OCI-LY3 (cell line): ENCODE measurements at regions not wholly inside any gene's neighbourhood (a gene's known extent, or its start where the extent isn't known, plus 50 kb on each side); places are given as distances from the start of the nearest gene placed in this dataset.

ENCODE experiments used
- EZH2phosphoT487 ChIP-seq: fragments of 200-600 bp; shearing (Covaris generic); IDR thresholded peaks from 2 replicates; pipeline ENCODE4 v1.6.1; 2018; ENCODE audit warnings: antibody characterized with exemption, mixed run types, low read depth
- TF ChIP-seq, protein P1 (sequence below): fragments of 200-600, 300-600 bp; sonication (generic); IDR thresholded peaks from 2 replicates; pipeline ENCODE4 v1.5.1; 2014; ENCODE audit warnings: antibody characterized with exemption, low read length, low read depth

DNA sequence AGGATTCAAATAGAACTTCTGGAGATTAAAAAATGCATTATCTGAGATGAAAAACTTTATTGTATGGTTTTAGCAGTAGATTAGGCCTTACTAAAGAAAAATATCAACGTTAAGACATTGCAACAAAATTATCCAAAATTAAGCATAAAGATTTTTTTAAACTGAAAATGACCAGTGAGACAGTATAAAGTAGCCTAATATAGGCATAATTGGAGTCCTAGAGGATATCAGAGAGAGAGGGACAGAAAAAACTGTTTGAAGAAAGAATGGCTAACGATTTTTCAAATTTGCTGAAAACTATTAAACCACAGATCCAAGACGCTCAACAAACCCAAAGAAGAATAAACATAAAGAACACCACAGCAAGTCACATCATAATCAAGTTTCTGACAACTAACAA lies 149.5 kb upstream of the LMNTD1 start:
- TF ChIP-seq, protein P1, sequence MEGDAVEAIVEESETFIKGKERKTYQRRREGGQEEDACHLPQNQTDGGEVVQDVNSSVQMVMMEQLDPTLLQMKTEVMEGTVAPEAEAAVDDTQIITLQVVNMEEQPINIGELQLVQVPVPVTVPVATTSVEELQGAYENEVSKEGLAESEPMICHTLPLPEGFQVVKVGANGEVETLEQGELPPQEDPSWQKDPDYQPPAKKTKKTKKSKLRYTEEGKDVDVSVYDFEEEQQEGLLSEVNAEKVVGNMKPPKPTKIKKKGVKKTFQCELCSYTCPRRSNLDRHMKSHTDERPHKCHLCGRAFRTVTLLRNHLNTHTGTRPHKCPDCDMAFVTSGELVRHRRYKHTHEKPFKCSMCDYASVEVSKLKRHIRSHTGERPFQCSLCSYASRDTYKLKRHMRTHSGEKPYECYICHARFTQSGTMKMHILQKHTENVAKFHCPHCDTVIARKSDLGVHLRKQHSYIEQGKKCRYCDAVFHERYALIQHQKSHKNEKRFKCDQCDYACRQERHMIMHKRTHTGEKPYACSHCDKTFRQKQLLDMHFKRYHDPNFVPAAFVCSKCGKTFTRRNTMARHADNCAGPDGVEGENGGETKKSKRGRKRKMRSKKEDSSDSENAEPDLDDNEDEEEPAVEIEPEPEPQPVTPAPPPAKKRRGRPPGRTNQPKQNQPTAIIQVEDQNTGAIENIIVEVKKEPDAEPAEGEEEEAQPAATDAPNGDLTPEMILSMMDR, result no peak
- no peak for TF ChIP-seq EZH2phosphoT487
